SJCRH30 (cell line): ENCODE measurements at regions not wholly inside any gene's neighbourhood (a gene's known extent, or its start where the extent isn't known, plus 50 kb on each side); places are given as distances from the start of the nearest gene placed in this dataset.

Source experiments
- DNase-seq, 2 experiments: peaks; one replicate each; pipeline ENCODE4 v3.0.0-alpha.2; 2015 to 2020
- H3K27ac ChIP-seq: fragments of 250-450 bp; sonication (Bioruptor Pico); 2 replicates; pipeline ENCODE4 v1.5.1; 2020; ENCODE audit warnings: mild to moderate bottlenecking, moderate library complexity
- H3K27me3 ChIP-seq: fragments of 250-450 bp; sonication (Bioruptor Pico); 2 replicates; pipeline ENCODE4 v1.5.1; 2020; ENCODE audit warnings: mild to moderate bottlenecking, moderate library complexity
- H3K36me3 ChIP-seq: fragments of 250-450 bp; sonication (Bioruptor Pico); 2 replicates; pipeline ENCODE4 v1.5.1; 2020; ENCODE audit warnings: mild to moderate bottlenecking, moderate library complexity
- H3K4me1 ChIP-seq: fragments of 250-450 bp; sonication (Bioruptor Pico); 2 replicates; pipeline ENCODE4 v1.5.1; 2020; ENCODE audit warnings: mild to moderate bottlenecking, moderate library complexity
- H3K4me3 ChIP-seq: fragments of 250-450 bp; sonication (Bioruptor Pico); 2 replicates; pipeline ENCODE4 v1.5.1; 2020; ENCODE audit warnings: mild to moderate bottlenecking, moderate library complexity
- H3K9me3 ChIP-seq: fragments of 250-450 bp; sonication (Bioruptor Pico); replicated peaks from 2 replicates; pipeline ENCODE4 v1.5.1; 2020; ENCODE audit warnings: mild to moderate bottlenecking, moderate library complexity

DNA sequence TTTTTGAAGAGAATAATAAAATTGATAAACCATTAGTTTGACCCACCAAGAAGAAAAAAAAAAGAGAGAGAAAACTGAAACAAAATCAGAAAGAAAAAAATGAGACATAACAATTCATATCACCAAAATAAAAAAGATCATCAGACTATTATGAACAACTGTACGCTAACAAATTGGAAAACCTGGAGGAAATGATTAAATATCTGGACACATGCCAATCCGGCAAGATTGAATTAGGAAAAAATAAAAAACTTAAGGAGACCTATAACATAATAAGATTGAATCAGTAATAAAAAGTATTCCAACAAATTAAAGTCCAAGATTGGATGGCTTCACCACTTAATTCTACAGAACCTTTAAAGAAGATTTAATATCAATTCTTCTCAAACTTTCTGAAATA lies 136.7 kb downstream of the CASP12 start:
- no peak for DNase-seq
- Histone ChIP-seq H3K27ac (no peak overlapping the region), H3K36me3 (no peaks in the 10 kb centered on the region), H3K27me3 (no peaks in the 10 kb centered on the region), H3K9me3 (no peaks in the 10 kb centered on the region), H3K4me1 (no peaks in the 10 kb centered on the region), H3K4me3 (no peak overlapping the region)

DNA sequence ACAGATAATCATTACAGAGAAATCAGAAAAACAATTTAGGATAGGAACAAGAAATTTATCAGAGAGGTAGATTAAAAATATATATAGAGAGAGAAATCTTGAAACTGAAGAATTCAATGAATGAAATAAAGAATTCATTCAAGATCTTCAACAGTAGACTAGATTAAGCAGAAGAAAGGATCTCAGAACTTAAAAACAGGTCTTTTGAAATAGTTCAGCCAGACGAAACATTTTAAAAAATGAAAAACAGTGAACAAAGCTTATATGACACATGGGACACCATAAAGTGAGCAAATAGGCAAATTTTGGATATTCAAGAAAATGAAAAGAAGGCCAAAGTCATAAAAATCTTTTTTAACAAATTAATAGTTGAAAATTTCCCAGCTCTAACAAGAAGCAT lies 138.8 kb downstream of the CASP12 start:
- DNase-seq: no peak
- no peaks in the 10 kb centered on the region for H3K9me3 ChIP-seq
- no peaks in the 10 kb centered on the region for H3K4me1 ChIP-seq
- no peak overlapping the region for H3K27ac ChIP-seq
- no peak overlapping the region for H3K4me3 ChIP-seq
- no peaks in the 10 kb centered on the region for H3K27me3 ChIP-seq
- H3K36me3 ChIP-seq: no peaks in the 10 kb centered on the region

DNA sequence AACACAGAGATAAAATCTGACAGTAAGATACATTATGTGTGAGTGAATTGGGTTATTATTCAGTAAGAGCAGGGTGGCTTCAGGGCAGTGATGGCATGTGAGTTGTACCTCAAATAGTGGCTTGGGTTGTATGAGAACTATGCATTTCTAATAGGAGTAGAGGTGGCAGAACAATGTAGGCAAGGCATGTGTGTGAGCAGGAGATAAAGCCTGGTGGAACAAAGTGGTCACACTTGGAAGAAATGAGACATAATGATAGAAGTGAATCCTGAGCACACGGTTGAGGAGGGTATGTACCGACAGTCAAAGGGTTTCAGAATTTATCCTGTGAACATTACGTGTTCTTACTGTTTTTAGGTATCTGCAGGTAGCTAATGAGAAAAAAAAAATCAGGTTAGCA lies 159.3 kb downstream of the CASP12 start:
- Histone ChIP-seq H3K27me3 (no peaks in the 10 kb centered on the region), H3K4me1 (no peaks in the 10 kb centered on the region), H3K4me3 (no peak overlapping the region), H3K9me3 (no peaks in the 10 kb centered on the region), H3K27ac (no peak overlapping the region), H3K36me3 (no peaks in the 10 kb centered on the region)
- no peak for DNase-seq

DNA sequence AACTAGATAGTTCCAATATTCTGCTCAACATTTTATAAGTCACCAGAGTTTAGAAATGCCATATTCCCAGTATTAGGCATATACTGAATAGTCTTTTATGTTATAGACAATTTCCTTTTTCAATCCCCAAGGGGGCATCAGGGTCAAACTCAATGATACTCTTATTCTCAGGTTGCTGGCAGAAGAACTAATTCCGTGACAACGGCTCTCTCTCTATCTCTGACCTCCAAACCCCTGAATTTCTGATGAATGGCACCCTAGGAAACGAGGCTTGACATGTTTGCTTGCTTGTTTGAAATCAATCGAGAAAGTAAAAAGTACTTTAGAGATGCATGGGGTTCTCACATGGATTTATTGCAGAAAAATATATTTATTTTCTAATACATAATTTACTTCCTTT lies 160.1 kb downstream of the CASP12 start:
- H3K36me3 ChIP-seq: no peaks in the 10 kb centered on the region
- H3K4me3 ChIP-seq: no peak overlapping the region
- no peaks in the 10 kb centered on the region for H3K4me1 ChIP-seq
- DNase-seq: no peak
- no peaks in the 10 kb centered on the region for H3K9me3 ChIP-seq
- no peak overlapping the region for H3K27ac ChIP-seq
- H3K27me3 ChIP-seq: no peaks in the 10 kb centered on the region

DNA sequence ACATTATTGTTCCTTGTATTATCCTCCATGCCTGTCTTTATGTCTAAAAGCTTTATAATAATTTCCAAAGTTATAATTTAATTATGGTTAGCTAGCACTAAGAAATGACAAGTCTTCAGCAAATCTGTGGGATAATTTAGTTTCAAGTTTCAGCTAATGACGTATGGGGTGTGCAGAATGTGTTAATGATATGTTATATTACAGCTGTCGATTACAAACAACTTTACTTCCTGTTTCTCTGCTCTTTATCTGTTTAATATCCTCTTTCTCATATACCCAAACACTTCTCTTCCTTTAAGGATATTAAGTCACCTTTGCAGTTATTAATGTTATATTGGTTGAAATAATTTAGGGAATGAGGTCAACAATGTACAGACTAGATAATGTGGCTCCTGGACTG lies 161.8 kb downstream of the CASP12 start:
- Histone ChIP-seq H3K27me3 (no peaks in the 10 kb centered on the region), H3K36me3 (no peaks in the 10 kb centered on the region), H3K4me3 (no peak overlapping the region), H3K4me1 (no peaks in the 10 kb centered on the region), H3K27ac (no peak overlapping the region), H3K9me3 (no peaks in the 10 kb centered on the region)
- DNase-seq: no peak

DNA sequence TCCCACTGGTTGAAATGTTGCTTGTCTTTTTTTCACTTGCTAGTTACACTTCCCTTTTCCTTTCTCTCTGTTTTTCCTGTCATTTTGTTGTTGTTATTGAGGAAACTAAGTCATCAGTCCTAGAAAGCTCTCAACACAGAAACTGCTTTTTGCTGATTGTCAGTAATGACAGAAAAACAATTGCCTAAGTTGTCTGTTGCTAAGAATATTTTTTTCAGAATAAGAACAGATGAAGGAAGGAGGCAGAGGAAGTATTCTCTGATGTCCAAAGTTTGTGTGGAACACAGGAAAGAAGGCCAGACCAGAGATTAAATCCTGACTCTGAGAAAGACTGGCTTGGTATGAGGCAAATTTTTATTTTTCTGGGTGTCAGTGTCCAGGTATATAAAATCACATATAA lies 163.3 kb downstream of the CASP12 start:
- Histone ChIP-seq H3K36me3 (no peaks in the 10 kb centered on the region), H3K4me3 (no peak overlapping the region), H3K27ac (no peak overlapping the region), H3K9me3 (no peaks in the 10 kb centered on the region), H3K27me3 (no peaks in the 10 kb centered on the region), H3K4me1 (no peaks in the 10 kb centered on the region)
- DNase-seq: no peak

DNA sequence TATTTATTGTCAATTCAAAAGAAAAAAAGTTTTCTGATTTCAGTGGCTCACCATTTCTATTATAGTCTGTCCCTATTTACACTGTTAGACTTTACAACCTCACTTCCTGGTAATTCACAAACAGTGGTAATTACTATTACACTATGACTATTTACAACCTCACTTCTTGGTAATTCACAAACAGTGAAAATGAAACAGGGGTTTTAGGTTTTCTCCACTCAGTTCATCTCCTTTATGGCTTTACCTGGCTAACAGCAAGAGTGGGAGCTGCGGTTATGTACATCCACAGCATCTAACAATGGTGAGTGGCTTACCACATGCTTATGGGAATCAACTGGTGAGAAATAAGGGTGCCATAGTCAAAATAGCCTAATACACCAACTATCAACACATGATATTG lies 166.4 kb downstream of the CASP12 start:
- no peak overlapping the region for H3K4me3 ChIP-seq
- H3K27ac ChIP-seq: no peak overlapping the region
- H3K36me3 ChIP-seq: no peaks in the 10 kb centered on the region
- no peak for DNase-seq
- H3K4me1 ChIP-seq: no peaks in the 10 kb centered on the region
- H3K9me3 ChIP-seq: no peaks in the 10 kb centered on the region
- H3K27me3 ChIP-seq: no peaks in the 10 kb centered on the region

DNA sequence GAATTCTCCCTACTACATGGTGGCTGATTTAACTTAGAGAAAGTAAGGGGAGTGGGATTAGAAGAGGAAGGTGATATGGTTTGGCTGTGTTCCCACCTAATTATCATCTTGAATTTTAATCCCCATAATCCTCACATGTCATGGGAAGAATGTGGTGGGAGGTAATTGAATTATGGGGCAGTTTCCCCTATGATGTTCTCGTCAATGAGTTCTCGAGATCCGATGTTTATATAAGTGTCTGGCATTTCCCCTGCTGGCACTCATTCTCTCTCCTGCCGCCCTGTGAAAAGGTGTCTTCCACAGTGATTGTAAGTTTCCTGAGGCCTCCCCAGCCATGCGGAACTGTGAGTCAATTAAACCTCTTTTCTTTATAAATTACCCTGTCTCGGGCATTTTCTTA lies 169.3 kb downstream of the CASP12 start:
- Histone ChIP-seq H3K4me1 (no peaks in the 10 kb centered on the region), H3K27me3 (no peaks in the 10 kb centered on the region)
- DNase-seq: peak in 1 of 2 experiments; percentile 5

DNA sequence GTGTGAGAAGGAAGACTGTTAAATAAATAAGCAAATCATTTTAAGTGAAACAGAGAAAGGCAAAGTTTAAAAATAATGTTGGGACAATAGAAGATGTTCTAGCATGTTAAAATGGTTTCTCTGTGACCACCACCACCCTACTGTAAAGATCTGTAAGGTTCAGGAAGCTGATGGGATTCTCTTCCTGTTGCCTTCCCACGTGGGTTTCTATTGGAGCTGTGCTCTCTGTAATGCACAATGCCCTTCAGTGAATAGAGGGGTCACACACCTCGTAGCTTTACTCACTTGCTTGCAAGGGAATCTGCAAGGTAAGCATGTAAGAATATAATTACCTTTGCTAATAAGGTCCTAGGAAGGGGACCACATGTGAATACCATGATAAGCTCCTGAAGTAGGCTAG lies 170.5 kb downstream of the CASP12 start:
- Histone ChIP-seq H3K4me3 (no peak overlapping the region), H3K27me3 (no peaks in the 10 kb centered on the region), H3K27ac (no peak overlapping the region), H3K36me3 (no peaks in the 10 kb centered on the region), H3K9me3 (no peaks in the 10 kb centered on the region), H3K4me1 (no peaks in the 10 kb centered on the region)
- no peak for DNase-seq

More for the DNA sequence above, 169.3 kb downstream of the CASP12 start:
- Histone ChIP-seq H3K9me3 (no peaks in the 10 kb centered on the region), H3K27ac (no peak overlapping the region), H3K4me3 (no peak overlapping the region), H3K36me3 (no peaks in the 10 kb centered on the region)

DNA sequence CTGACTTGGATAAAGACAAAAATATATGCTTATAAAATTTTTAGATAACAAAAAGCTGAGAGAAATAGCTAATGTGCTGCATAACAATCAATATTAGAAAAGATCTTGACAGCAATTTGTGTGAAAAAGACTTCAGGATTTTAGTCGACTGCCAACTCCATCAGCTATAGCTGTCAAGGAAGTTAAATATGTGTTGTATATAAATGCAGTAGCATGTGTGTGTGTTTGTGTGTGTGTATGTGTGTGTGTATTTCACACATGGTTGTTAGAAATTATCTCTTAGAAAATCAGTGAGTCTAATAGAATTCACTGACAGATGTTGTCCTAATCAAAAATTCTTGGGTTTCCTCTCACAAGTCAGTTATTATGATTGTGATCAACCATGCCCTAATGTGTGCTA lies 171.2 kb downstream of the CASP12 start:
- Histone ChIP-seq H3K27me3 (no peaks in the 10 kb centered on the region), H3K9me3 (no peaks in the 10 kb centered on the region), H3K36me3 (no peaks in the 10 kb centered on the region), H3K4me1 (no peaks in the 10 kb centered on the region), H3K27ac (no peak overlapping the region), H3K4me3 (no peak overlapping the region)
- DNase-seq: no peak

DNA sequence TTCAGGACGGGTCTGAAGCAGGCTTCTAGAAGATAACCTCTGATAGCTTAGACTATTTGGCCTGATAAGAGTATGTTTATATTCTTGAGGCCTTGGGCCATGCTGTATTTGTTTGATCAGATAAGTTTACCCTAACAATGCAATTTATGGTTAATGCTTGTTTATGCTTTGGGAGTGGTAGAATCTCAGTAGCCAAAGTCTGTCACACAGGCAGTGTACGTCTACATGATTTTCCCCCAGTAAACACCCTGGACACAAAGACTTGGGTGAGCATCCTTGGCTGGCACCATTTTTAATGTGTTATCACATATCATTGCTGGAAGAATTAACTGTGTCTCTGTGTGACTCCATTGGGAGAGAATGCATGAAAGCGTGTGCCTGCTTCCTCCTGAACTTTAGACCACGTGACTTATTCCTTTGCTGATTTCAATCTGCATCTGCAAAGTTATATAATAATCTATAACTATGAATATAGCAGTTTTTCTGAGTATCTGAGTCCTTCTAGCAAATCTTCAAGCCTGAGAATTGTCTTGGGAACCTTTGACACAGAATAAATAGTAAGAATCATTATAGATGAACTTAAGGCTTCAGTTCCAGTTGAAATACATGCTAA lies 172.4 kb downstream of the CASP12 start:
- H3K9me3 ChIP-seq: no peaks in the 10 kb centered on the region
- H3K36me3 ChIP-seq: no peaks in the 10 kb centered on the region
- DNase-seq: no peak
- H3K4me3 ChIP-seq: no peak overlapping the region
- H3K27ac ChIP-seq: no peak overlapping the region
- no peaks in the 10 kb centered on the region for H3K27me3 ChIP-seq
- H3K4me1 ChIP-seq: no peaks in the 10 kb centered on the region

DNA sequence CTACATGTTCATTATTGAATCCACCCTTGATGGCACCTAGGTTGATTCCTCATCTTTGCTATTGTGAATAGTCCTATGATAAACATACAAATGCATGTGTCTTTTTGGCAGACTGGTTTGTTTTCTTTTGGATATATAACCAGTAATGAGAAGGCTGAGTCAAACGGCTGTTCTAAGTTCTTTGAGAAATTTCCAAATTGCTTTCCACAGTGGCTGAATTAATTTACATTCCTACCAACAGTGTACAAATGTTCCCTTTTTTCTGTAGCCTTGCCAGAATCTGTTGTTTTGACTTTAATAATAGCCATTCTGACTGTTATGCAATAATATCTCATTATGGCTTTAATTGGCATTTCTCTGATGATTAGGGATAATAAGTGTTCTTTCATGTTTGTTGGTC lies 184.9 kb downstream of the CASP12 start:
- Histone ChIP-seq H3K36me3 (no peaks in the 10 kb centered on the region), H3K27ac (no peak overlapping the region), H3K4me3 (no peak overlapping the region), H3K4me1 (no peaks in the 10 kb centered on the region), H3K9me3 (no peaks in the 10 kb centered on the region), H3K27me3 (no peaks in the 10 kb centered on the region)
- no peak for DNase-seq

DNA sequence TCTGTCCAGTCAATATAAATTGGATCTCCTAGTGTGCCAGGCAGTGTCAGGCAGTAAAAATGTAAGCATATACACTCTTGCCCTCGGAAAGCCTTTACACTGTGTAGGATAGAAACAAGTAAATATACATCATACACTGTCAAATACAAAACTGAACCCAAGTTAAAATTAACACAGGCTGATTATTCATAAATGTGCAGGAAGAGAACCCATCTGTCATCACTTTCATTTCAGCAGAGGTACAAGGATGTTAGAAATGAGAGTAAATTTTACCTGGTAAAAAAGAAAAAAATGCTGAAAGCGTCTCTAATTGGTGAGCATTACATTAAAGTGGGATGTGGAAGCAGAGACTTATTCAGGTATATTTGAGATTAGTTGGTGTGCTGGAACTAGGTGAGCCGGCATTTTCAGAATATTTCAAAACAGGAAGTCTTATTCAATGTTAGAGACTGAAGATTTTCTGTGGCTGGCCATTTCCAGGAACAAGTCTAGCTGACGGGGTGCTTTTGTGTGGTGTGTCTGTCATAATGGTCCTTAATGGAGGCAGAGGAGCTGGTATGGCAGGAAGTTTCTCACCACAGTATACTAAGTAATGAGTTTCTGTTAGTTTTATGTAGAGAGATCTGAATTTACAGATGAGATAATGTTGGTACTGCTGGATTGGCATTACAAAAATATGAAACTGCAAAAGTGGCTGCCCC lies 192.6 kb downstream of the CASP12 start:
- no peaks in the 10 kb centered on the region for H3K9me3 ChIP-seq
- H3K27me3 ChIP-seq: no peaks in the 10 kb centered on the region
- no peak overlapping the region for H3K4me3 ChIP-seq
- no peaks in the 10 kb centered on the region for H3K4me1 ChIP-seq
- no peaks in the 10 kb centered on the region for H3K36me3 ChIP-seq
- H3K27ac ChIP-seq: no peak overlapping the region
- DNase-seq: peak in 1 of 2 experiments; percentile 2

DNA sequence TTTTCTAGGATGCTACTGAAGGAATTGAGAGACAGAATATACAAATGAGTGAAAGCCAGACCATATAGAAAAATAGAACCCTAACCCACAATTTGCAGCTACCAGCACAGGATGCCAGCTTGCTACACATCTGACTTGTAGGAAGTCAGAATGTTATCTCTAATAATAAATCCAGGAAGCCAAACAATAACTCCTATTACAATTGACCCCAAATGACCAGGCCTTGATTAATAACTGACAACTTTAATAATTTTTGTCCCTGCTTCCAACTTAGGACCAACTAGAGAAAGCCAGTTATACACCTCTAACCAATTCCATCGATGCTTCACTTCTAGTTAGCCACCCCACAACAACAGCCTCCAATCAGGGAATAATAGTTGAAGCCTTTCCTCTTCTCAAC lies 193.4 kb downstream of the CASP12 start:
- no peaks in the 10 kb centered on the region for H3K27me3 ChIP-seq
- no peak for DNase-seq
- no peaks in the 10 kb centered on the region for H3K4me1 ChIP-seq
- no peaks in the 10 kb centered on the region for H3K36me3 ChIP-seq
- H3K9me3 ChIP-seq: no peaks in the 10 kb centered on the region
- H3K27ac ChIP-seq: no peak overlapping the region
- H3K4me3 ChIP-seq: no peak overlapping the region

DNA sequence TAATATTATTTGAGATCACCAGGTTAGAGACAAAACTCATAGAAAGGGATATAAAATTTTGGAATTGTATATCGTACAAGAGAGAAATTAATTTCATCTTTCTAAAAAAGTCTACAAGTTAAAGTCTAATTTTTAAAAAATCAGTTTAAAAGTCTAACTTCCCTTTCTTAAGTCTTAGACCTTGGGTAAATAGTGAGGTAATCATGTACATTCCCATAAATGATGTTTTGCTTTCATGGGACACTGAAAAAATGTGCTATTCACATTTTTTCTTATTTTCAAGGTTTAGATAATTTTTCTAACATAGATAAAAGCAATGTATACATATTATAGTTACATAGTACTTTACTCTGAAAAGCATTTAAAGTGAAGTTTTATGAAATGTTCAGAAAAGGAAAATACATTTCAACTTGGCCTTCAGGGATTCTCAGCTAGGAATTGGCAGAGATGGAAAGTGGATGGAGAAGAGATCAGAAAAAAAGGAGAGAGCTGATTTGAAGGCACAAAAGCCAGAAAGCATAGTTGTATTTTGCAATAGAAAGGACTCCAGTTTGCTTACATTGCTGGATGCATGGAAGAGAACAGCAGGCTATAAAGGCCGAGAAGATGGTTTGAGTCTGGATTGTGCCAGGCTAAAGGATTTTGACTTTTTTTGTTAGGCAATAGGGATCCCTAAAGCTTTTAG lies 194.0 kb downstream of the CASP12 start:
- H3K27ac ChIP-seq: no peak overlapping the region
- no peaks in the 10 kb centered on the region for H3K4me1 ChIP-seq
- H3K9me3 ChIP-seq: no peaks in the 10 kb centered on the region
- no peak overlapping the region for H3K4me3 ChIP-seq
- no peak for DNase-seq
- no peaks in the 10 kb centered on the region for H3K36me3 ChIP-seq
- H3K27me3 ChIP-seq: no peaks in the 10 kb centered on the region

DNA sequence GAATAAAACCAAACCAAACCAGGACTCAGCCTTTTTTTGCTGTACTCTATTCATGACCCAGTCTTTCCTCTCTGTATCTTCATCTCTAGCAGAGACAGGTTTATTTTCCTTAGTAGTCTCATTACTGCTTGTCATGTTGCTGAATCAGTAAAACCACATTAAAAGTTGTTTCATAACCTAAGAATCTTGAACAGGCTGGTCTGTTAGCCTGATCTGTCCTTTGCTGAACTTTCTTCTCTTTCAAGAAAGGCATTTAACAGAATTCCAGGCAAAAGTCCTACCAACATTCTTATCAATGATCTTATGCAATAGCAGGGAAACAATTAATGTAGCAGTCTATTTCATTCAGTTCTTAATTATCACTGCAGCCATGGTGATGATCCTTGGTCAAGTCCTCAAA lies 197.7 kb downstream of the CASP12 start:
- Histone ChIP-seq H3K4me1 (no peaks in the 10 kb centered on the region), H3K36me3 (no peaks in the 10 kb centered on the region), H3K4me3 (no peak overlapping the region), H3K27me3 (no peaks in the 10 kb centered on the region), H3K9me3 (no peaks in the 10 kb centered on the region), H3K27ac (no peak overlapping the region)
- no peak for DNase-seq
